Neural cell (in vitro differentiated cells): ENCODE measurements at regions not wholly inside any gene's neighbourhood (a gene's known extent, or its start where the extent isn't known, plus 50 kb on each side); places are given as distances from the start of the nearest gene placed in this dataset.

ENCODE experiments used
- H2AFZ ChIP-seq: fragments of 200-600, 300-800 bp; sonication (generic), shearing (Covaris generic); 2 replicates; pipeline ENCODE4 v1.6.0; 2014; ENCODE audit warnings: low read depth, mild to moderate bottlenecking, antibody characterized with exemption, low read length, moderate library complexity
- H3F3A ChIP-seq: fragments of 200-600 bp; shearing (Covaris generic); 2 replicates; pipeline ENCODE4 v1.6.1; 2016; ENCODE audit warnings: mild to moderate bottlenecking, moderate library complexity, mixed read lengths, antibody characterized with exemption, low read length; ENCODE audit not compliant: insufficient read depth, poor library complexity, severe bottlenecking
- H3K27ac ChIP-seq: fragments of 200-600, 300-800 bp; sonication (generic), shearing (Covaris generic); 2 replicates; pipeline ENCODE4 v1.5.1; 2014; ENCODE audit warnings: mild to moderate bottlenecking, low read length, moderate library complexity
- H3K27me3 ChIP-seq: fragments of 300-800, 200-600 bp; sonication (generic), shearing (Covaris generic); 2 replicates; pipeline ENCODE4 v1.6.0; 2014; ENCODE audit warnings: mild to moderate bottlenecking, low read depth, low read length, moderate library complexity; ENCODE audit not compliant: insufficient read depth
- H3K36me3 ChIP-seq: fragments of 300-800, 200-600 bp; sonication (generic), shearing (Covaris generic); 2 replicates; pipeline ENCODE4 v1.5.1; 2014; ENCODE audit warnings: mild to moderate bottlenecking, antibody characterized with exemption, low read length, moderate library complexity; ENCODE audit not compliant: insufficient read depth
- H3K4me2 ChIP-seq: fragments of 300-800, 200-600 bp; sonication (generic), shearing (Covaris generic); 2 replicates; pipeline ENCODE4 v1.6.0; 2014; ENCODE audit warnings: mild to moderate bottlenecking, low read length
- H3K4me3 ChIP-seq: fragments of 300-800, 200-600 bp; sonication (generic), shearing (Covaris generic); 2 replicates; pipeline ENCODE4 v1.5.1; 2014; ENCODE audit warnings: mild to moderate bottlenecking, low read length, moderate library complexity
- H3K79me2 ChIP-seq: fragments of 200-600 bp; shearing (Covaris generic); replicated peaks from 2 replicates; pipeline ENCODE4 v1.6.0; 2014; ENCODE audit warnings: mild to moderate bottlenecking, low read length, moderate library complexity; ENCODE audit not compliant: insufficient read depth
- H3K9ac ChIP-seq: fragments of 300-800, 200-600 bp; sonication (generic), shearing (Covaris generic); 2 replicates; pipeline ENCODE4 v1.6.1; 2016; ENCODE audit warnings: mild to moderate bottlenecking, low read length, mixed read lengths
- H3K9me2 ChIP-seq: fragments of 200-600 bp; shearing (Covaris generic); 2 replicates; pipeline ENCODE4 v1.6.1; 2016; ENCODE audit warnings: mild to moderate bottlenecking, low read length, mixed read lengths; ENCODE audit not compliant: insufficient read depth
- H3K9me3 ChIP-seq: fragments of 200-600, 300-800 bp; sonication (generic), shearing (Covaris generic); 2 replicates; pipeline ENCODE4 v1.6.1; 2016; ENCODE audit warnings: mild to moderate bottlenecking, mixed run types, low read length, moderate library complexity, mixed read lengths
- H4K20me1 ChIP-seq: fragments of 200-600 bp; shearing (Covaris generic); 2 replicates; pipeline ENCODE4 v1.6.1; 2016; ENCODE audit warnings: mild to moderate bottlenecking, mixed run types; ENCODE audit not compliant: insufficient read depth
- CTCF ChIP-seq: fragments of 450-650 bp; IDR thresholded peaks from 2 replicates; pipeline ENCODE4 v1.5.1; 2014; ENCODE audit warnings: antibody characterized with exemption, mild to moderate bottlenecking, moderate library complexity; ENCODE audit not compliant: poor library complexity, severe bottlenecking
- EP300 ChIP-seq: fragments of 450-650 bp; conservative IDR thresholded peaks from 2 replicates; pipeline ENCODE4 v1.6.1; 2014; ENCODE audit warnings: antibody characterized with exemption, mild to moderate bottlenecking, moderate library complexity; ENCODE audit not compliant: poor library complexity, severe bottlenecking
- EZH2 ChIP-seq: fragments of 200-600, 300-800 bp; shearing (Covaris generic), sonication (generic); IDR thresholded peaks from 2 replicates; pipeline ENCODE4 v1.6.1; 2014; ENCODE audit warnings: antibody characterized with exemption, low read length, borderline replicate concordance, mild to moderate bottlenecking; ENCODE audit not compliant: insufficient read depth, poor library complexity, severe bottlenecking
- MXI1 ChIP-seq: fragments of 450-650 bp; conservative IDR thresholded peaks from 2 replicates; pipeline ENCODE4 v1.6.1; 2014; ENCODE audit warnings: antibody characterized with exemption, mild to moderate bottlenecking; ENCODE audit not compliant: poor library complexity, severe bottlenecking
- POLR2AphosphoS5 ChIP-seq: IDR thresholded peaks from 2 replicates; pipeline ENCODE4 v1.6.1; 2012
- RAD21 ChIP-seq: fragments of 450-650 bp; conservative IDR thresholded peaks from 2 replicates; pipeline ENCODE4 v1.6.1; 2014; ENCODE audit warnings: antibody characterized with exemption, mild to moderate bottlenecking, moderate library complexity
- REST ChIP-seq: IDR thresholded peaks from 2 replicates; pipeline ENCODE4 v1.6.1; 2012; ENCODE audit warnings: borderline replicate concordance
- SMC3 ChIP-seq: fragments of 450-650 bp; conservative IDR thresholded peaks from 2 replicates; pipeline ENCODE4 v1.6.1; 2014; ENCODE audit warnings: antibody characterized with exemption, mild to moderate bottlenecking, moderate library complexity; ENCODE audit not compliant: poor library complexity
- TAF1 ChIP-seq: IDR thresholded peaks from 2 replicates; pipeline ENCODE4 v1.6.1; 2012; ENCODE audit warnings: low read depth

- Histone ChIP-seq H3K9me2 (no peaks in the 10 kb centered on the region), H4K20me1 (no peaks in the 10 kb centered on the region), H3F3A (no peaks in the 10 kb centered on the region), H3K79me2 (no peaks in the 10 kb centered on the region), H3K9ac (no peak overlapping the region), H3K9me3 (no peaks in the 10 kb centered on the region), H3K4me2 (no peak overlapping the region), H3K27ac (no peak overlapping the region), H3K27me3 (no peaks in the 10 kb centered on the region), H2AFZ (no peak overlapping the region), H3K4me3 (no peak overlapping the region), H3K36me3 (no peaks in the 10 kb centered on the region)
- no peak for TF ChIP-seq RAD21
- no peak for TF ChIP-seq EP300
- TF ChIP-seq TAF1, result no peak
- TF ChIP-seq POLR2AphosphoS5, result no peak
- TF ChIP-seq EZH2, result no peak
- no peak for TF ChIP-seq REST
- TF ChIP-seq SMC3, result no peak
- TF ChIP-seq MXI1, result no peak
- no peak for TF ChIP-seq CTCF
Observed at GRCh38 chr10:78900715-78901430, 167.9 kb upstream of the ZMIZ1 start.

GRCh38 chr10:78901694-78902093 lies 167.1 kb upstream of the ZMIZ1 start:
- Histone ChIP-seq H2AFZ (no peak overlapping the region), H4K20me1 (no peaks in the 10 kb centered on the region), H3K27me3 (no peaks in the 10 kb centered on the region), H3K9me2 (no peaks in the 10 kb centered on the region), H3K79me2 (no peaks in the 10 kb centered on the region), H3K36me3 (no peaks in the 10 kb centered on the region), H3K4me3 (no peak overlapping the region), H3K4me2 (no peak overlapping the region), H3F3A (no peaks in the 10 kb centered on the region), H3K27ac (no peak overlapping the region), H3K9me3 (no peaks in the 10 kb centered on the region), H3K9ac (no peak overlapping the region)
- TF ChIP-seq POLR2AphosphoS5, result no peak
- TF ChIP-seq CTCF, result no peak
- TF ChIP-seq TAF1, result no peak
- no peak for TF ChIP-seq EZH2
- TF ChIP-seq RAD21, result no peak
- TF ChIP-seq EP300, result no peak
- no peak for TF ChIP-seq SMC3
- TF ChIP-seq MXI1, result no peak
- no peak for TF ChIP-seq REST
